Sigmoid colon (tissue), 4 donors: ENCODE measurements at regions not wholly inside any gene's neighbourhood (a gene's known extent, or its start where the extent isn't known, plus 50 kb on each side); places are given as distances from the start of the nearest gene placed in this dataset.

Source experiments
- EP300 ChIP-seq, 4 donors: sonication (generic); formaldehyde crosslinking; IDR thresholded peaks; one replicate each; pipeline ENCODE4 v1.6.1; 2017; ENCODE audit warnings: antibody characterized with exemption in 4 of 4
- TF ChIP-seq, protein P1 (sequence below), 4 experiments: fragments of 450-650 bp in 3 of 4; fragments of 200-600 bp in 1 of 4; IDR thresholded peaks; one replicate each; pipeline ENCODE4 v1.5.1; 2016 to 2019; ENCODE audit warnings: antibody characterized with exemption in 4 of 4, mild to moderate bottlenecking in 3 of 4, moderate library complexity in 2 of 4

DNA sequence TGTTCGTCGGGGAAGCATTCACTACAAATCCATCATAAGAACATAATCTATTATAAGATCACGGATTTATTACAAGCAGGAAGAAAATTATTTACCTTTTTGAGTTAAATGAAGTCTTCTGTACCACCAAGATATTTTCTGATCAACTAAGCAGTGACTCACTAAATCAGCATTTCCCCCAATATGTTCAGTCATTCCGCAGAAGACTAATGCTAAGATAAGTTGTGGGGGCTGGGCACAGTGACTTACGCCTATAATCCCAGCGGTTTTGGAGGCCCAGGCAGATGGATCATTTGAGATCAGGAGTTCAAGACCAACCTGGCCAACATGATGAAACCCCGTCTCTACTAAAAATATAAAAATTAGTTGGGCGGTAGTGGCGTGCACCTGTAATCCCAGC, 144.2 kb upstream of the EGR2 start:
- TF ChIP-seq, protein P1, sequence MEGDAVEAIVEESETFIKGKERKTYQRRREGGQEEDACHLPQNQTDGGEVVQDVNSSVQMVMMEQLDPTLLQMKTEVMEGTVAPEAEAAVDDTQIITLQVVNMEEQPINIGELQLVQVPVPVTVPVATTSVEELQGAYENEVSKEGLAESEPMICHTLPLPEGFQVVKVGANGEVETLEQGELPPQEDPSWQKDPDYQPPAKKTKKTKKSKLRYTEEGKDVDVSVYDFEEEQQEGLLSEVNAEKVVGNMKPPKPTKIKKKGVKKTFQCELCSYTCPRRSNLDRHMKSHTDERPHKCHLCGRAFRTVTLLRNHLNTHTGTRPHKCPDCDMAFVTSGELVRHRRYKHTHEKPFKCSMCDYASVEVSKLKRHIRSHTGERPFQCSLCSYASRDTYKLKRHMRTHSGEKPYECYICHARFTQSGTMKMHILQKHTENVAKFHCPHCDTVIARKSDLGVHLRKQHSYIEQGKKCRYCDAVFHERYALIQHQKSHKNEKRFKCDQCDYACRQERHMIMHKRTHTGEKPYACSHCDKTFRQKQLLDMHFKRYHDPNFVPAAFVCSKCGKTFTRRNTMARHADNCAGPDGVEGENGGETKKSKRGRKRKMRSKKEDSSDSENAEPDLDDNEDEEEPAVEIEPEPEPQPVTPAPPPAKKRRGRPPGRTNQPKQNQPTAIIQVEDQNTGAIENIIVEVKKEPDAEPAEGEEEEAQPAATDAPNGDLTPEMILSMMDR (IDR thresholded peaks at IDR 0.05): no peak
- no peak for TF ChIP-seq EP300 (IDR thresholded peaks at IDR 0.05)
